LoVo (cell line): ENCODE measurements at regions not wholly inside any gene's neighbourhood (a gene's known extent, or its start where the extent isn't known, plus 50 kb on each side); places are given as distances from the start of the nearest gene placed in this dataset.
"Not testable (repeated sequence)": the region's sequence is repeated elsewhere in the genome, so short reads cannot be mapped to it uniquely, and the experiment has no call there.

ENCODE experiments used
- DNase-seq: peaks from one replicate; pipeline ENCODE4 v3.0.0-alpha.2; 2016; ENCODE audit warnings: low spot score

GRCh38 chr13:22748866-22749577 is 431.8 kb upstream of the SGCG start:
- no peak for DNase-seq

- no peak for DNase-seq
These were observed 431.2 kb upstream of the SGCG start for GRCh38 chr13:22749626-22750025.

- peak; percentile 36 for DNase-seq
These were observed 423.2 kb upstream of the SGCG start for GRCh38 chr13:22757530-22758120.

GRCh38 chr13:22758245-22758644 is 422.5 kb upstream of the SGCG start:
- DNase-seq, result no peak

GRCh38 chr13:22761709-22762108 is 419.1 kb upstream of the SGCG start:
- DNase-seq, result no peak

GRCh38 chr13:22765547-22765946 is 415.2 kb upstream of the SGCG start:
- DNase-seq, result no peak

GRCh38 chr13:22770891-22771290 is 409.9 kb upstream of the SGCG start:
- DNase-seq, result no peak

- no peak for DNase-seq
These were observed 407.3 kb upstream of the SGCG start for GRCh38 chr13:22773465-22773864.

- no peak for DNase-seq
These were observed 404.2 kb upstream of the SGCG start for GRCh38 chr13:22776394-22777186.

- no peak for DNase-seq
These were observed 403.6 kb upstream of the SGCG start for GRCh38 chr13:22777207-22777606.

- peak; percentile 34 for DNase-seq
These were observed 391.7 kb upstream of the SGCG start for GRCh38 chr13:22789027-22789593.

- no peak for DNase-seq
These were observed 390.9 kb upstream of the SGCG start for GRCh38 chr13:22789916-22790315.

- peak; percentile 83 for DNase-seq
These were observed 387.1 kb upstream of the SGCG start for GRCh38 chr13:22793598-22794134.

GRCh38 chr13:22800526-22801401 is 380.0 kb upstream of the SGCG start:
- no peak for DNase-seq

GRCh38 chr13:22801402-22802003 is 379.3 kb upstream of the SGCG start:
- no peak for DNase-seq

GRCh38 chr13:22812793-22813192 is 368.0 kb upstream of the SGCG start:
- no peak for DNase-seq

GRCh38 chr13:22813531-22814377 is 367.0 kb upstream of the SGCG start:
- DNase-seq, result not testable (repeated sequence)

- DNase-seq, result not testable (repeated sequence)
These were observed 366.3 kb upstream of the SGCG start for GRCh38 chr13:22814433-22814832.

GRCh38 chr13:22821589-22821988 is 359.2 kb upstream of the SGCG start:
- no peak for DNase-seq

GRCh38 chr13:22825186-22825585 is 355.6 kb upstream of the SGCG start:
- DNase-seq, result no peak
